ENCODE measurements at regions not wholly inside any gene's neighbourhood (a gene's known extent, or its start where the extent isn't known, plus 50 kb on each side); places are given as distances from the start of the nearest gene placed in this dataset.
A peak's percentile ranks its signal among the peaks of the same experiment; 100 is the strongest.

DNA sequence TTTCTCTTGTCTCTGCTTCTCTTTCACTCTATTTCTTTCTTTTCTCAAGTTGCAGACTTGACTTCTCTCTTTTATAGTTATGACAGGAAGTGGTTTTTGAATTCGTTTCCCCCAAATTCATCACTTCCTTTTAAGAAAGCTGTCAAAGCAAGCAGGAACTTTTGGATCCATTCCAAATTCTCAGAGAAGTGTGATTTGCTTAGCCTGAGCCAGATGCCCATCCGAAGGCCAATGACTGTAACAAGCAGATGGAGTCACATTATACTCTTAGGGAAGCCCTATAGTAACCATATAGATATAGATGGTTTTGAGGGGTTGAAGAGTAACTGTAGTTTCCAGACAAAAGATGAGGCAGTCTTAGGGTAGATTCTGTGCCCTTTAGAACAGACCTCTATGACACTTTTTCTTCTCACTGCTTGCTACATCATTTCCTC is 592.0 kb upstream of the KCNMB2 start:
- ChIA-PET POLR2A (interaction anchor here (1.0 to 1.2 kb wide), 2 partner anchors 11 to 16 kb away, joined by 3 to 4 read pairs; no protein-coding TSS in a partner anchor), CTCF (no interaction called here)
- H3K36me3 Mint-ChIP-seq (ENCODE audit: low read depth), result no peaks in the 10 kb centered on the region
- peaks cover 42% of the 10 kb centered on the region for H3K4me1 Mint-ChIP-seq (ENCODE audit: low read depth)
- intact Hi-C loops (cut with DNase I, micrococcal nuclease), result no loop called here
- H3K4me3 Mint-ChIP-seq, result peak overlapping the region; percentile 64
- Histone ChIP-seq H3K27ac (ENCODE audit: low read depth in 1 of 2, low read length in 2 of 2) (peak overlapping the region; percentile 7 to 38), H3K4me1 (ENCODE audit: insufficient read depth, low read length) (peaks cover 20% of the 10 kb centered on the region), H3K27me3 (ENCODE audit: control insufficient read depth in 1 of 2, insufficient read depth in 2 of 2, low read length in 2 of 2) (no peaks in the 10 kb centered on the region), H3K4me3 (ENCODE audit: low read length) (no peak overlapping the region), H3K36me3 (ENCODE audit: insufficient read depth, low read length) (no peaks in the 10 kb centered on the region), H3K9me3 (ENCODE audit: control insufficient read depth in 1 of 2, insufficient read depth in 1 of 2, low read length in 2 of 2) (no peaks in the 10 kb centered on the region)
- TF ChIP-seq, protein P1, sequence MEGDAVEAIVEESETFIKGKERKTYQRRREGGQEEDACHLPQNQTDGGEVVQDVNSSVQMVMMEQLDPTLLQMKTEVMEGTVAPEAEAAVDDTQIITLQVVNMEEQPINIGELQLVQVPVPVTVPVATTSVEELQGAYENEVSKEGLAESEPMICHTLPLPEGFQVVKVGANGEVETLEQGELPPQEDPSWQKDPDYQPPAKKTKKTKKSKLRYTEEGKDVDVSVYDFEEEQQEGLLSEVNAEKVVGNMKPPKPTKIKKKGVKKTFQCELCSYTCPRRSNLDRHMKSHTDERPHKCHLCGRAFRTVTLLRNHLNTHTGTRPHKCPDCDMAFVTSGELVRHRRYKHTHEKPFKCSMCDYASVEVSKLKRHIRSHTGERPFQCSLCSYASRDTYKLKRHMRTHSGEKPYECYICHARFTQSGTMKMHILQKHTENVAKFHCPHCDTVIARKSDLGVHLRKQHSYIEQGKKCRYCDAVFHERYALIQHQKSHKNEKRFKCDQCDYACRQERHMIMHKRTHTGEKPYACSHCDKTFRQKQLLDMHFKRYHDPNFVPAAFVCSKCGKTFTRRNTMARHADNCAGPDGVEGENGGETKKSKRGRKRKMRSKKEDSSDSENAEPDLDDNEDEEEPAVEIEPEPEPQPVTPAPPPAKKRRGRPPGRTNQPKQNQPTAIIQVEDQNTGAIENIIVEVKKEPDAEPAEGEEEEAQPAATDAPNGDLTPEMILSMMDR (IDR thresholded peaks at IDR 0.05), result no peak
- peaks cover 3% of the 10 kb centered on the region for H3K9me3 Mint-ChIP-seq
- ATAC-seq (ENCODE audit: poor library complexity) (peak; percentile 79), DNase-seq (peak in 3 of 14 experiments; percentile 53 to 80 (median 61))
- no peaks in the 10 kb centered on the region for H3K27me3 Mint-ChIP-seq
- peak overlapping the region; percentile 84 for H3K27ac Mint-ChIP-seq

GRCh38 chr3:177946048-177946447 is 590.2 kb upstream of the KCNMB2 start:
- peaks cover 20% of the 10 kb centered on the region for H3K4me1 ChIP-seq (ENCODE audit: insufficient read depth, low read length)
- ChIA-PET POLR2A (no interaction called here), CTCF (no interaction called here)
- Mint-ChIP-seq H3K27me3 (no peaks in the 10 kb centered on the region), H3K27ac (peak overlapping the region; percentile 51), H3K36me3 (ENCODE audit: low read depth) (no peaks in the 10 kb centered on the region), H3K4me3 (no peak overlapping the region), H3K4me1 (ENCODE audit: low read depth) (peaks cover 42% of the 10 kb centered on the region), H3K9me3 (peaks cover 3% of the 10 kb centered on the region)
- no peaks in the 10 kb centered on the region for H3K27me3 ChIP-seq (ENCODE audit: control insufficient read depth in 1 of 2, insufficient read depth in 2 of 2, low read length in 2 of 2)
- no peak overlapping the region for H3K4me3 ChIP-seq (ENCODE audit: low read length)
- H3K27ac ChIP-seq (ENCODE audit: low read depth in 1 of 2, low read length in 2 of 2), result no peak overlapping the region
- DNase-seq (no peak), ATAC-seq (ENCODE audit: poor library complexity) (no peak)
- H3K9me3 ChIP-seq (ENCODE audit: control insufficient read depth in 1 of 2, insufficient read depth in 1 of 2, low read length in 2 of 2), result no peaks in the 10 kb centered on the region
- intact Hi-C loops (cut with DNase I, micrococcal nuclease), result no loop called here
- TF ChIP-seq, protein P1 (IDR thresholded peaks at IDR 0.05), result no peak
- no peaks in the 10 kb centered on the region for H3K36me3 ChIP-seq (ENCODE audit: insufficient read depth, low read length)

DNA sequence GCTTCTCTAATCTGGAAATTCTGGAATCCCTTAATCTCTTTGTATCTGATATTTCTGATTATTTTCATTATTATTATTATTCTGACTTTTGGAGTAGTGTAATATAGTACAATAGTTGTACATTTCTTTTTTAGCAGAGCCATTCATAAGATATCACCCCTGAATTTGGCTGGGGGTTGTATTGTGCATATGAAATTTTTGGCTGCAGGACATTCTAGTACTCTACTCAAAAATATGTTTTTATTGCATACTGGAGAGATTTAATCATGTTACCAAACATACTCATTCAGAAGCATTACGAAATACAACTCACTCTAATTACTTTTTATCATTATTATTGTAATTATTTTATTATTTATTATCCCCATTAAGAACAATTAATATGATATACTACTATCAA is 589.7 kb upstream of the KCNMB2 start:
- no peak overlapping the region for H3K27ac ChIP-seq (ENCODE audit: low read depth in 1 of 2, low read length in 2 of 2)
- H3K27me3 ChIP-seq (ENCODE audit: control insufficient read depth in 1 of 2, insufficient read depth in 2 of 2, low read length in 2 of 2), result no peaks in the 10 kb centered on the region
- peaks cover 42% of the 10 kb centered on the region for H3K4me1 Mint-ChIP-seq (ENCODE audit: low read depth)
- H3K9me3 ChIP-seq (ENCODE audit: control insufficient read depth in 1 of 2, insufficient read depth in 1 of 2, low read length in 2 of 2), result no peaks in the 10 kb centered on the region
- peaks cover 3% of the 10 kb centered on the region for H3K9me3 Mint-ChIP-seq
- H3K36me3 ChIP-seq (ENCODE audit: insufficient read depth, low read length), result no peaks in the 10 kb centered on the region
- H3K27me3 Mint-ChIP-seq, result no peaks in the 10 kb centered on the region
- H3K4me3 Mint-ChIP-seq, result no peak overlapping the region
- intact Hi-C loops (cut with DNase I, micrococcal nuclease), result no loop called here
- DNase-seq, result no peak
- H3K4me1 ChIP-seq (ENCODE audit: insufficient read depth, low read length), result peaks cover 20% of the 10 kb centered on the region
- POLR2A ChIA-PET, result no interaction called here
- CTCF ChIA-PET, result no interaction called here
- TF ChIP-seq, protein P1 (IDR thresholded peaks at IDR 0.05), result no peak
- no peaks in the 10 kb centered on the region for H3K36me3 Mint-ChIP-seq (ENCODE audit: low read depth)
- ATAC-seq (ENCODE audit: poor library complexity), result no peak
- H3K27ac Mint-ChIP-seq, result no peak overlapping the region
- H3K4me3 ChIP-seq (ENCODE audit: low read length), result no peak overlapping the region
